H9 (cell line): ENCODE measurements at regions not wholly inside any gene's neighbourhood (a gene's known extent, or its start where the extent isn't known, plus 50 kb on each side); places are given as distances from the start of the nearest gene placed in this dataset.
A peak's percentile ranks its signal among the peaks of the same experiment; 100 is the strongest.

Experiments
- DNase-seq: peaks from one replicate; pipeline ENCODE4 v3.0.0-alpha.2; 2017
- H2AFZ ChIP-seq: one replicate; pipeline ENCODE4 v1.6.1; 2013; ENCODE audit warnings: mild to moderate bottlenecking, low read length, control low read depth, moderate library complexity
- H2AK5ac ChIP-seq: 2 replicates; pipeline ENCODE4 v1.6.1; 2013; ENCODE audit warnings: low read length, control low read depth, mixed read lengths; ENCODE audit not compliant: insufficient read length
- H2BK120ac ChIP-seq: one replicate; pipeline ENCODE4 v1.6.1; 2013; ENCODE audit warnings: low read depth, mild to moderate bottlenecking, low read length, control low read depth, inconsistent platforms; ENCODE audit not compliant: poor library complexity, severe bottlenecking
- H2BK12ac ChIP-seq: 2 replicates; pipeline ENCODE4 v1.6.1; 2013; ENCODE audit warnings: low read length, control low read depth, mixed read lengths, low read depth; ENCODE audit not compliant: insufficient read length
- H2BK15ac ChIP-seq: 2 replicates; pipeline ENCODE4 v1.6.1; 2013; ENCODE audit warnings: low read depth, low read length, control low read depth
- H2BK20ac ChIP-seq: one replicate; pipeline ENCODE4 v1.6.1; 2013; ENCODE audit warnings: low read depth, mild to moderate bottlenecking, low read length, control low read depth, inconsistent platforms; ENCODE audit not compliant: poor library complexity, severe bottlenecking
- H2BK5ac ChIP-seq: 2 replicates; pipeline ENCODE4 v1.6.1; 2013; ENCODE audit warnings: low read length, control low read depth, mixed read lengths; ENCODE audit not compliant: insufficient read length
- H3K14ac ChIP-seq: 2 replicates; pipeline ENCODE4 v1.6.1; 2013; ENCODE audit warnings: low read length, control low read depth; ENCODE audit not compliant: insufficient read depth
- H3K18ac ChIP-seq: 2 replicates; pipeline ENCODE4 v1.6.1; 2013; ENCODE audit warnings: low read depth, mild to moderate bottlenecking, mixed read lengths, low read length, control low read depth; ENCODE audit not compliant: insufficient read length
- H3K23ac ChIP-seq: 2 replicates; pipeline ENCODE4 v1.6.1; 2013; ENCODE audit warnings: low read length, control low read depth, mixed read lengths, low read depth; ENCODE audit not compliant: insufficient read length
- H3K23me2 ChIP-seq: 2 replicates; pipeline ENCODE4 v1.6.1; 2013; ENCODE audit warnings: low read depth, mild to moderate bottlenecking, mixed read lengths, low read length, control low read depth; ENCODE audit not compliant: insufficient read length, poor library complexity, severe bottlenecking
- H3K27ac ChIP-seq: 2 replicates; pipeline ENCODE4 v1.5.1; 2013; ENCODE audit warnings: low read length, control low read depth, mixed read lengths, low read depth; ENCODE audit not compliant: insufficient read length
- H3K27me3 ChIP-seq: 2 replicates; pipeline ENCODE4 v1.6.1; 2013; ENCODE audit warnings: low read length, control low read depth, inconsistent platforms; ENCODE audit not compliant: insufficient read depth
- H3K4ac ChIP-seq: 2 replicates; pipeline ENCODE4 v1.6.1; 2013; ENCODE audit warnings: low read depth, mild to moderate bottlenecking, control low read depth, inconsistent platforms, low read length, moderate library complexity
- H3K4me1 ChIP-seq: 2 replicates; pipeline ENCODE4 v1.6.1; 2013; ENCODE audit warnings: low read length, control low read depth, inconsistent platforms; ENCODE audit not compliant: insufficient read depth
- H3K4me2 ChIP-seq: 2 replicates; pipeline ENCODE4 v1.6.1; 2013; ENCODE audit warnings: low read length, control low read depth, mixed read lengths; ENCODE audit not compliant: insufficient read length, insufficient read depth
- H3K56ac ChIP-seq: 2 replicates; pipeline ENCODE4 v1.6.1; 2013; ENCODE audit warnings: low read depth, mild to moderate bottlenecking, mixed read lengths, low read length, control low read depth; ENCODE audit not compliant: insufficient read length
- H3K79me1 ChIP-seq: 2 replicates; pipeline ENCODE4 v1.6.1; 2013; ENCODE audit warnings: low read depth, mild to moderate bottlenecking, moderate library complexity, low read length, control low read depth, inconsistent platforms; ENCODE audit not compliant: insufficient read depth, poor library complexity, severe bottlenecking
- H3K79me2 ChIP-seq: 2 replicates; pipeline ENCODE4 v1.6.1; 2013; ENCODE audit warnings: low read length, control low read depth, inconsistent platforms; ENCODE audit not compliant: insufficient read depth
- H3K9ac ChIP-seq: 2 replicates; pipeline ENCODE4 v1.6.1; 2013; ENCODE audit warnings: low read length, control low read depth, mixed read lengths; ENCODE audit not compliant: insufficient read length; ENCODE audit errors: extremely low read depth
- H3K9me3 ChIP-seq: one replicate; pipeline ENCODE4 v1.6.1; 2013; ENCODE audit warnings: low read depth, low read length, inconsistent platforms; ENCODE audit not compliant: control insufficient read depth
- H3T11ph ChIP-seq: one replicate; pipeline ENCODE4 v1.6.1; 2013; ENCODE audit warnings: mild to moderate bottlenecking, low read length, control low read depth, inconsistent platforms
- H4K20me1 ChIP-seq: one replicate; pipeline ENCODE4 v1.6.1; 2013; ENCODE audit not compliant: control insufficient read depth, insufficient read length, insufficient read depth
- H4K5ac ChIP-seq: 2 replicates; pipeline ENCODE4 v1.6.1; 2013; ENCODE audit warnings: low read depth, mild to moderate bottlenecking, mixed read lengths, low read length, control low read depth; ENCODE audit not compliant: insufficient read length
- H4K8ac ChIP-seq: replicated peaks from 2 replicates; pipeline ENCODE4 v1.6.1; 2013; ENCODE audit warnings: low read length, control low read depth, mixed read lengths, low read depth; ENCODE audit not compliant: insufficient read length
- H4K91ac ChIP-seq: 2 replicates; pipeline ENCODE4 v1.6.1; 2013; ENCODE audit warnings: low read depth, mild to moderate bottlenecking, moderate library complexity, mixed read lengths, low read length, control low read depth; ENCODE audit not compliant: insufficient read length
- H3K27ac Mint-ChIP-seq, 3 experiments: 2 replicates in 2 of 3; 3 replicates in 1 of 3; pipeline ENCODE4 v1.8.0; 2020 to 2021; ENCODE audit warnings: mixed read lengths in 3 of 3, mild to moderate bottlenecking in 1 of 3, moderate library complexity in 1 of 3
- H3K27me3 Mint-ChIP-seq: 2 replicates; pipeline ENCODE4 v1.8.0; 2021; ENCODE audit warnings: low read depth, mild to moderate bottlenecking, moderate library complexity, mixed read lengths
- H3K36me3 Mint-ChIP-seq, 3 experiments: 2 replicates in 2 of 3; 3 replicates in 1 of 3; pipeline ENCODE4 v1.8.0; 2020 to 2021; ENCODE audit warnings: low read depth in 3 of 3, mixed read lengths in 3 of 3; ENCODE audit not compliant: insufficient read depth in 1 of 3
- H3K4me1 Mint-ChIP-seq, 2 experiments: 2 replicates each; pipeline ENCODE4 v1.8.0; 2020; ENCODE audit warnings: mixed read lengths in 2 of 2
- H3K4me3 Mint-ChIP-seq, 2 experiments: 2 replicates in 1 of 2; 3 replicates in 1 of 2; pipeline ENCODE4 v1.8.0; 2020 to 2021; ENCODE audit warnings: mild to moderate bottlenecking in 2 of 2, mixed read lengths in 2 of 2, moderate library complexity in 1 of 2
- H3K9me3 Mint-ChIP-seq, 2 experiments: 2 replicates in 1 of 2; 3 replicates in 1 of 2; pipeline ENCODE4 v1.8.0; 2020; ENCODE audit warnings: mild to moderate bottlenecking in 2 of 2, mixed read lengths in 2 of 2, moderate library complexity in 1 of 2
- WGBS: extraction: QIAGEN DNeasy Blood & Tissue Kit; methylation state at CpG from one replicate; pipeline ENCODE4 v1.1.7; 2013; ENCODE audit warnings: missing lambda C conversion rate, low lambda C conversion rate, mixed read lengths; ENCODE audit not compliant: insufficient read length; ENCODE audit errors: extremely low coverage; 5-methylcytosine and 5-hydroxymethylcytosine counted together
- TF ChIP-seq, protein P1 (sequence below): fragments of 200-600 bp; sonication (generic); conservative IDR thresholded peaks from 3 replicates; pipeline ENCODE4 v1.8.0; 2021; ENCODE audit warnings: antibody characterized with exemption, mild to moderate bottlenecking

DNA sequence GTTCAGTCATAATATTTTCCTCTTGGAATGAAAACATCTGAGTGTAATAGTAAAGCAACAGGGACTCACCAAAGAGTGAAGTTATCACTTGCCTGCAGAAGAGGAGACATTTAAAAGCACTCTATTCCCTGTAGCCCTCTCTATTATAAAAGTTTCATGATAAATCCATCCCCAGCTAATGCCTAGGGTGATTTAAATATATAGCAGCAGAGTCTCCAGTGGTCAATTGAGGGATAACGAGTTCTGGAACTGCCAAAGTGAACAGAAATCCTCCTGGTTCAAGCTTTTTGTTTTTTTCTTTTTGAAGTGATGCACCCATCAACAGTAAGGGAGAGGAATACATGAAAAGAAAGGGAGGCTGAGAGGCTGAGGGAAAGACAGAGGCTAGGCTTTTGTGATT, 87.3 kb downstream of the EVX1 start:
- Histone ChIP-seq H3K56ac (no peak overlapping the region), H3K27ac (no peak overlapping the region), H3K9me3 (no peaks in the 10 kb centered on the region), H2BK5ac (no peak overlapping the region), H2BK12ac (no peak overlapping the region), H4K20me1 (no peaks in the 10 kb centered on the region), H4K91ac (no peak overlapping the region), H3K18ac (no peak overlapping the region), H3K14ac (no peak overlapping the region), H2AK5ac (no peak overlapping the region), H4K8ac (no peak overlapping the region), H2BK20ac (no peak overlapping the region), H2BK15ac (no peak overlapping the region), H3K79me2 (no peaks in the 10 kb centered on the region), H3K9ac (no peak overlapping the region), H3K23me2 (no peaks in the 10 kb centered on the region), H3K23ac (no peak overlapping the region), H3K27me3 (no peaks in the 10 kb centered on the region), H3K4me1 (no peaks in the 10 kb centered on the region), H3K4me2 (no peak overlapping the region), H3K4ac (no peak overlapping the region), H3K79me1 (no peaks in the 10 kb centered on the region), H2AFZ (no peak overlapping the region), H4K5ac (no peak overlapping the region), H2BK120ac (no peak overlapping the region), H3T11ph (no peak overlapping the region)
- Mint-ChIP-seq H3K4me3 (no peak overlapping the region), H3K9me3 (peaks cover 0 to 3% of the 10 kb centered on the region in 2 experiments; a peak in 1 of 5 replicates), H3K4me1 (no peaks in the 10 kb centered on the region), H3K27ac (no peak overlapping the region), H3K36me3 (peaks cover 0 to 11% (median 2%) of the 10 kb centered on the region in 3 experiments; a peak in 4 of 7 replicates), H3K27me3 (peaks cover 2% of the 10 kb centered on the region; the same call in 1 of the 2 replicates)
- TF ChIP-seq, protein P1, sequence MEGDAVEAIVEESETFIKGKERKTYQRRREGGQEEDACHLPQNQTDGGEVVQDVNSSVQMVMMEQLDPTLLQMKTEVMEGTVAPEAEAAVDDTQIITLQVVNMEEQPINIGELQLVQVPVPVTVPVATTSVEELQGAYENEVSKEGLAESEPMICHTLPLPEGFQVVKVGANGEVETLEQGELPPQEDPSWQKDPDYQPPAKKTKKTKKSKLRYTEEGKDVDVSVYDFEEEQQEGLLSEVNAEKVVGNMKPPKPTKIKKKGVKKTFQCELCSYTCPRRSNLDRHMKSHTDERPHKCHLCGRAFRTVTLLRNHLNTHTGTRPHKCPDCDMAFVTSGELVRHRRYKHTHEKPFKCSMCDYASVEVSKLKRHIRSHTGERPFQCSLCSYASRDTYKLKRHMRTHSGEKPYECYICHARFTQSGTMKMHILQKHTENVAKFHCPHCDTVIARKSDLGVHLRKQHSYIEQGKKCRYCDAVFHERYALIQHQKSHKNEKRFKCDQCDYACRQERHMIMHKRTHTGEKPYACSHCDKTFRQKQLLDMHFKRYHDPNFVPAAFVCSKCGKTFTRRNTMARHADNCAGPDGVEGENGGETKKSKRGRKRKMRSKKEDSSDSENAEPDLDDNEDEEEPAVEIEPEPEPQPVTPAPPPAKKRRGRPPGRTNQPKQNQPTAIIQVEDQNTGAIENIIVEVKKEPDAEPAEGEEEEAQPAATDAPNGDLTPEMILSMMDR = peak; percentile 41
- DNase-seq = no peak
- WGBS = no CpG with 5 or more reads among the region's 1 CpG
